NB4 (cell line): ENCODE measurements at regions not wholly inside any gene's neighbourhood (a gene's known extent, or its start where the extent isn't known, plus 50 kb on each side); places are given as distances from the start of the nearest gene placed in this dataset.

Source experiments
- CTCF ChIP-seq: IDR thresholded peaks from one replicate; pipeline ENCODE4 v1.5.1; 2012; ENCODE audit warnings: low read depth, low read length
- POLR2A ChIP-seq: IDR thresholded peaks from 2 replicates; pipeline ENCODE4 v1.6.1; 2011; ENCODE audit warnings: mild to moderate bottlenecking; ENCODE audit not compliant: insufficient read length; ENCODE audit errors: extremely low read depth

- no peak for TF ChIP-seq CTCF
- no peak for TF ChIP-seq POLR2A
Observed at GRCh38 chr1:38296047-38296446, 249.5 kb upstream of the POU3F1 start.
